ENCODE measurements at regions not wholly inside any gene's neighbourhood (a gene's known extent, or its start where the extent isn't known, plus 50 kb on each side); places are given as distances from the start of the nearest gene placed in this dataset.
A peak's percentile ranks its signal among the peaks of the same experiment; 100 is the strongest.

GRCh38 chr12:87238466-87238865, 790.7 kb downstream of the C12orf50 start:
- no peak for TF ChIP-seq TAF1 (IDR thresholded peaks at IDR 0.05; ENCODE audit: low read depth)
- no peak for TF ChIP-seq EZH2 (IDR thresholded peaks at IDR 0.05; ENCODE audit: borderline replicate concordance, insufficient read depth, low read length, poor library complexity, severe bottlenecking)
- no peak for TF ChIP-seq CTCF (IDR thresholded peaks at IDR 0.05; ENCODE audit: poor library complexity, severe bottlenecking)
- no peak for TF ChIP-seq EP300 (conservative IDR thresholded peaks at IDR 0.05; ENCODE audit: poor library complexity, severe bottlenecking)
- TF ChIP-seq POLR2AphosphoS5 (IDR thresholded peaks at IDR 0.05): peak; percentile 10

All from neural cell (in vitro differentiated cells).